DMS153 (cell line): ENCODE measurements at regions not wholly inside any gene's neighbourhood (a gene's known extent, or its start where the extent isn't known, plus 50 kb on each side); places are given as distances from the start of the nearest gene placed in this dataset.
"Not testable (repeated sequence)": the region's sequence is repeated elsewhere in the genome, so short reads cannot be mapped to it uniquely, and the experiment has no call there.

Experiments
- DNase-seq: peaks from one replicate; lab custom pipeline; 2025; lab: John Stamatoyannopoulos, UW

GRCh38 chr1:121116522-121117297 lies 67.4 kb downstream of the FAM72B start:
- peak; percentile 3 for DNase-seq

- DNase-seq: not testable (repeated sequence)
Measured at GRCh38 chr1:121117298-121117611, 66.9 kb downstream of the FAM72B start.

- peak; percentile 20 for DNase-seq
Measured at GRCh38 chr1:121117622-121118479, 66.3 kb downstream of the FAM72B start.
